ENCODE measurements at regions not wholly inside any gene's neighbourhood (a gene's known extent, or its start where the extent isn't known, plus 50 kb on each side); places are given as distances from the start of the nearest gene placed in this dataset.

DNA sequence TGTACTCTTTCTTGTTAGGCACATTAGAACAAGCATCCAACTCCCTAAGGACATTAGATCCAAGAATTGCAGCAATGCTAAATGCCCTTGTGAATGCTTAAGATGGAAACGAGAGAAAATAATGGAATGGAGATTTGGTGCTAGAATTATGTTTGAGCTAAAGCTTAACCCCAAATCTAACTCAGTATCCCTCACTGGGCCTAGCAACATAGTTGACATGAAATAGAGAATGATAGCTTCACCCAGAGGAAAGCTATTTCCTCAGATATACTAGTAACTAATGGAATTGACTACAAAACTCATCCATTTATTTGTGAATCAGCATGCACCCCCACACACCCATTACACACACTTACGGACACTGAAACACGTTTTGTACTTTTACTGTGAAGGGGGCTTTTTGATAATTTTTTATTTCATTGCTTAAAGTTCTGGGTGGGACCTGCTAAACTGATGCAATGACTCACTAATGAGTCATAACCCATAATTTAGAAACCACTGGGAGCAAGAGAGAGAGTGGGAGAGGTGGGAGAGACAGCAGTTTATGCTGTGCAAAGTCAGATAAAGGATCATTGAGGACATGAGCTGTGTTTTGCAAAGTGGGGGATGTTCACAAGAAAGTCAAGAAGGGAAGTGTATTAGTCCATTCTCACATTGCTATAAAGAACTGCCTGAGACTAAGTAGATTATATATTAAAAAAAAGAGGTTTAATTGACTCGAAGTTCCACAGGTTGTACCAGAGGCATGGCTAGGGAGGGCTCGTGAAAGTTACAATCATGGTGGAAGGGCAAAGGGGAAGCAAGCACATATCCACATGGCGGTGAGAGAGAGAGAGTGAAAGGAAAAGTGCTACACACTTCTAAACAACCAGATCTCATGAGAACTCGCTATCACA lies 382.7 kb downstream of the SFMBT2 start:
- DNase-seq (ENCODE audit: extremely low spot score): no peak
- TF ChIP-seq SP1 (IDR thresholded peaks at IDR 0.05) (no peak), FOXK2 (IDR thresholded peaks at IDR 0.05) (no peak), L3MBTL2 (conservative IDR thresholded peaks at IDR 0.05) (no peak), NFRKB (IDR thresholded peaks at IDR 0.05) (no peak), ARNT (IDR thresholded peaks at IDR 0.05) (no peak), HDGF (IDR thresholded peaks at IDR 0.05; ENCODE audit: borderline replicate concordance) (no peak), FOXM1 (IDR thresholded peaks at IDR 0.05; ENCODE audit: borderline replicate concordance) (no peak), CTBP1 (IDR thresholded peaks at IDR 0.05; ENCODE audit: borderline replicate concordance) (no peak), FOXA1 (IDR thresholded peaks at IDR 0.05) (no peak), BHLHE40 (IDR thresholded peaks at IDR 0.05; ENCODE audit: borderline replicate concordance) (no peak), TARDBP (IDR thresholded peaks at IDR 0.05) (no peak), ELF4 (IDR thresholded peaks at IDR 0.05) (no peak), LEF1 (IDR thresholded peaks at IDR 0.05; ENCODE audit: borderline replicate concordance) (no peak), ZNF384 (IDR thresholded peaks at IDR 0.05) (no peak), SUZ12 (IDR thresholded peaks at IDR 0.05) (no peak)
- TF ChIP-seq, protein P1, sequence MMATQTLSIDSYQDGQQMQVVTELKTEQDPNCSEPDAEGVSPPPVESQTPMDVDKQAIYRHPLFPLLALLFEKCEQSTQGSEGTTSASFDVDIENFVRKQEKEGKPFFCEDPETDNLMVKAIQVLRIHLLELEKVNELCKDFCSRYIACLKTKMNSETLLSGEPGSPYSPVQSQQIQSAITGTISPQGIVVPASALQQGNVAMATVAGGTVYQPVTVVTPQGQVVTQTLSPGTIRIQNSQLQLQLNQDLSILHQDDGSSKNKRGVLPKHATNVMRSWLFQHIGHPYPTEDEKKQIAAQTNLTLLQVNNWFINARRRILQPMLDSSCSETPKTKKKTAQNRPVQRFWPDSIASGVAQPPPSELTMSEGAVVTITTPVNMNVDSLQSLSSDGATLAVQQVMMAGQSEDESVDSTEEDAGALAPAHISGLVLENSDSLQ (IDR thresholded peaks at IDR 0.05): no peak
- POLR2A ChIA-PET: no interaction called here
- CTCF ChIA-PET: interaction anchor here (1.4 kb wide), 1 partner anchor 108 kb away, joined by 6 read pairs; no protein-coding TSS in a partner anchor

- POLR2A ChIA-PET: no interaction called here
- TF ChIP-seq ZNF384 (IDR thresholded peaks at IDR 0.05) (no peak), NFRKB (IDR thresholded peaks at IDR 0.05) (no peak), ARNT (IDR thresholded peaks at IDR 0.05) (no peak), HDGF (IDR thresholded peaks at IDR 0.05; ENCODE audit: borderline replicate concordance) (no peak), CTBP1 (IDR thresholded peaks at IDR 0.05; ENCODE audit: borderline replicate concordance) (no peak), L3MBTL2 (conservative IDR thresholded peaks at IDR 0.05) (no peak), BHLHE40 (IDR thresholded peaks at IDR 0.05; ENCODE audit: borderline replicate concordance) (no peak), LEF1 (IDR thresholded peaks at IDR 0.05; ENCODE audit: borderline replicate concordance) (no peak), TARDBP (IDR thresholded peaks at IDR 0.05) (no peak), FOXK2 (IDR thresholded peaks at IDR 0.05) (no peak), FOXA1 (IDR thresholded peaks at IDR 0.05) (no peak), SP1 (IDR thresholded peaks at IDR 0.05) (no peak), ELF4 (IDR thresholded peaks at IDR 0.05) (no peak)
- TF ChIP-seq, protein P1 (IDR thresholded peaks at IDR 0.05): no peak
- DNase-seq (ENCODE audit: extremely low spot score): no peak
- CTCF ChIA-PET: interaction anchor here (1.4 kb wide), 1 partner anchor 107 kb away, joined by 6 read pairs; no protein-coding TSS in a partner anchor
These were observed 383.5 kb downstream of the SFMBT2 start for GRCh38 chr10:7027237-7027912.

DNA sequence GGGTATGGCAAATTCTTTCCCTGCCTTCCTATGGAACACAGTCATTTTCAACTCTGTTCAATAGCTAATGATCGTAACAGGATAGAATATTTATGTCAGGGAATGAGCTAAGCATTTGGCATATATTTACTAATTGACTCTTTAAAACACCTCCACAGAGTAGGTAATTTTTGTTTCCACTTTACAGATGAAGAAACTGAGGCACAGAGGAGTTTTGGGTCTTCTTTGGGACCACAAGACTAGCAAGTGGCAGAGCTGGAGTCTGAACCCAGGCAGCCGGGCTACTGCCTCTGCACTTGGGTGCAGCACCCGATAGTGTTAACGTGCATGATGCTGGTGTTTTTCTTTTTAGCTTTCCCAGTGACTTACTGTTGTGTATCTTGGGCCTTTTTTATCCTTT lies 384.0 kb downstream of the SFMBT2 start:
- POLR2A ChIA-PET: no interaction called here
- TF ChIP-seq ELF4 (IDR thresholded peaks at IDR 0.05) (no peak), L3MBTL2 (conservative IDR thresholded peaks at IDR 0.05) (no peak), HDGF (IDR thresholded peaks at IDR 0.05; ENCODE audit: borderline replicate concordance) (no peak), BHLHE40 (IDR thresholded peaks at IDR 0.05; ENCODE audit: borderline replicate concordance) (no peak), ARNT (IDR thresholded peaks at IDR 0.05) (no peak), NFRKB (IDR thresholded peaks at IDR 0.05) (no peak), FOXK2 (IDR thresholded peaks at IDR 0.05) (no peak), FOXA1 (IDR thresholded peaks at IDR 0.05) (no peak), ZNF384 (IDR thresholded peaks at IDR 0.05) (no peak), SUZ12 (IDR thresholded peaks at IDR 0.05) (no peak)
- TF ChIP-seq, protein P1 (IDR thresholded peaks at IDR 0.05): no peak
- no peak for DNase-seq (ENCODE audit: extremely low spot score)
- CTCF ChIA-PET: interaction anchor here (1.4 kb wide), 1 partner anchor 107 kb away, joined by 6 read pairs; no protein-coding TSS in a partner anchor

DNA sequence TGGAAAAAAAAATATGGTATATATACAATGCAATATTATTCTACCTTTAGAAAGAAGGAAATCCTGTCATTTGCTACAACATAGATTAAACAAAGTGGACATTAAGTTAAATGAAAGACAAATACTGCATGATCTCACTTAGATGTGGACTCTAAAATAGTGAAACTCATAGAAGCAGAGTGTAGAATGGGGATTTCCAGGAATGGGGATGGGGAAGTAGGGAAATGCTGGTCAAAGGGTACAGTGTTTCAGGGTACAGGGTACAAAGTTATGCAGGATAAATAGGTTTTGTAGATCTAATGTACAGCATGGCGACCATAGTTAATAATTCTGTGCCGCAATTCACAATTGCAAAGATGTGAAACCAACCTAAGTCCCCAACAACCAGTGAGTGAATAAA lies 385.5 kb downstream of the SFMBT2 start:
- DNase-seq (ENCODE audit: extremely low spot score): no peak
- POLR2A ChIA-PET: no interaction called here
- CTCF ChIA-PET: interaction anchor here (1.0 kb wide), 1 partner anchor 105 kb away, joined by 6 read pairs; no protein-coding TSS in a partner anchor
- TF ChIP-seq TARDBP (IDR thresholded peaks at IDR 0.05): no peak
- no peak for TF ChIP-seq SUZ12 (IDR thresholded peaks at IDR 0.05)

GRCh38 chr10:7015457-7015856 lies 395.4 kb downstream of the SFMBT2 start:
- no peak for DNase-seq (ENCODE audit: extremely low spot score)
- TF ChIP-seq, protein P1 (IDR thresholded peaks at IDR 0.05): peak; percentile 67
- TF ChIP-seq ARNT (IDR thresholded peaks at IDR 0.05): no peak
- ChIA-PET CTCF (no interaction called here), POLR2A (no interaction called here)

Measured in HEK293T (cell line).